ENCODE measurements at regions not wholly inside any gene's neighbourhood (a gene's known extent, or its start where the extent isn't known, plus 50 kb on each side); places are given as distances from the start of the nearest gene placed in this dataset.

- TF ChIP-seq CTCF (IDR thresholded peaks at IDR 0.05) = no peak
- TF ChIP-seq SIN3A (IDR thresholded peaks at IDR 0.05; ENCODE audit: borderline replicate concordance, insufficient read depth, low read depth, low read length) = no peak
- no peak for TF ChIP-seq POLR2AphosphoS5 (IDR thresholded peaks at IDR 0.05; ENCODE audit: low read depth, low read length)
These were observed 119.5 kb downstream of the KDR start for GRCh38 chr4:55005910-55006309.

Data from Panc1 (cell line).